ENCODE measurements at regions not wholly inside any gene's neighbourhood (a gene's known extent, or its start where the extent isn't known, plus 50 kb on each side); places are given as distances from the start of the nearest gene placed in this dataset.

DNA sequence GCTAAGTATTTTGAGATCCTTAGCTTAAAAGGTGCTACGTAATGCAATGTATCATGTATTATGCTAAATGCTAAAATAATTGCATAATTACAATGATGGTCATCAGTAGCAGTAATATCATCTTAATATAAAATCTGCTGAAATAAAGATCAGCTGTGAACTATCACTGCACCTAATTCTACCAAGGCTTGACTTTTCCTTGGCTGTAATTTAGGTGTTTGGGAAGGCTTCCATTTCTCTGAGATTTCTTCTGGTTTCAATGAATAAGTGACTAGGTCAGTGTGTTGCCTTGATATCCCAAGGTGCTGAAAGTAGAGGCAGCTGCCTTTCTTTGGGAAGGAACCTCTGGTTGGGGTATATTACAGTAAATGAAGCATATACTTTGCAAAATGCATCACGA, 376.1 kb downstream of the STK39 start:
- POLR2A ChIA-PET = no interaction called here
- CTCF ChIA-PET = no interaction called here
- WGBS (ENCODE audit: low lambda C conversion rate) = 73% methylated on average over 2 of the region's 2 CpGs

DNA sequence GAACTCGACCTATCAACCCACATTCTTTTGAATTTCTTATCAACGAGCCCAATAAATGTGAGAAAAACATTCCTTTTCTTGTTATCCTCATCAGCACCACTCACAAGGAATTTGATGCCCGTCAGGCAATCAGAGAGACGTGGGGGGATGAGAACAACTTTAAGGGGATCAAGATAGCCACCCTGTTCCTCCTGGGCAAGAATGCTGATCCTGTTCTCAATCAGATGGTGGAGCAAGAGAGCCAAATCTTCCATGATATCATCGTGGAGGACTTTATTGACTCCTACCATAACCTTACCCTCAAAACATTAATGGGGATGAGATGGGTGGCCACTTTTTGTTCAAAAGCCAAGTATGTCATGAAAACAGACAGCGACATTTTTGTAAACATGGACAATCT, 378.2 kb downstream of the STK39 start:
- ChIA-PET CTCF (no interaction called here), POLR2A (no interaction called here)
- Histone ChIP-seq H3K4me3 (ENCODE audit: low read depth in 2 of 2, low read length in 1 of 2) (no peak overlapping the region), H3K79me2 (ENCODE audit: insufficient read depth) (no peaks in the 10 kb centered on the region), H3K9me2 (no peaks in the 10 kb centered on the region), H3K27me3 (ENCODE audit: insufficient read depth) (no peaks in the 10 kb centered on the region), H3K27ac (ENCODE audit: low read depth in 2 of 2, low read length in 1 of 2) (no peak overlapping the region), H3K36me3 (replicated peaks in 1 of 2; ENCODE audit: control insufficient read depth in 1 of 2, insufficient read depth in 2 of 2, low read length in 1 of 2) (no peaks in the 10 kb centered on the region), H3K9ac (no peak overlapping the region), H3K9me3 (no peaks in the 10 kb centered on the region), H3K4me1 (ENCODE audit: control insufficient read depth in 1 of 2, insufficient read depth in 2 of 2, low read depth in 1 of 2, low read length in 1 of 2) (no peaks in the 10 kb centered on the region), H4K20me1 (ENCODE audit: insufficient read depth) (no peaks in the 10 kb centered on the region), H3F3A (replicated peaks; ENCODE audit: insufficient read depth) (no peaks in the 10 kb centered on the region), H2AFZ (ENCODE audit: low read depth) (no peak overlapping the region), H3K4me2 (no peak overlapping the region)
- DNase-seq = no peak
- TF ChIP-seq FOXJ3 (CRISPR knock-in tag; IDR thresholded peaks at IDR 0.05) (no peak), MEF2A (IDR thresholded peaks at IDR 0.05; ENCODE audit: borderline replicate concordance, low read depth) (no peak), USF2 (IDR thresholded peaks at IDR 0.05; ENCODE audit: borderline replicate concordance, low read depth, low read length) (no peak)
- WGBS (ENCODE audit: low lambda C conversion rate) = 58% methylated on average over 6 of the region's 6 CpGs

More for the DNA sequence above, 376.1 kb downstream of the STK39 start:
- no peak overlapping the region for H3K27ac ChIP-seq (ENCODE audit: low read depth in 2 of 2, low read length in 1 of 2)
- DNase-seq = no peak
- H3F3A ChIP-seq (replicated peaks; ENCODE audit: insufficient read depth) = no peaks in the 10 kb centered on the region
- H4K20me1 ChIP-seq (ENCODE audit: insufficient read depth) = no peaks in the 10 kb centered on the region
- H3K4me2 ChIP-seq = no peak overlapping the region
- no peaks in the 10 kb centered on the region for H3K9me3 ChIP-seq
- no peaks in the 10 kb centered on the region for H3K27me3 ChIP-seq (ENCODE audit: insufficient read depth)
- H2AFZ ChIP-seq (ENCODE audit: low read depth) = no peak overlapping the region
- H3K4me1 ChIP-seq (ENCODE audit: control insufficient read depth in 1 of 2, insufficient read depth in 2 of 2, low read depth in 1 of 2, low read length in 1 of 2) = no peaks in the 10 kb centered on the region
- H3K9me2 ChIP-seq = no peaks in the 10 kb centered on the region
- H3K9ac ChIP-seq = no peak overlapping the region
- H3K4me3 ChIP-seq (ENCODE audit: low read depth in 2 of 2, low read length in 1 of 2) = no peak overlapping the region
- TF ChIP-seq EP300 (IDR thresholded peaks at IDR 0.05; ENCODE audit: borderline replicate concordance in 1 of 2, low read depth in 1 of 2, low read length in 1 of 2) (no peak), ELF1 (IDR thresholded peaks at IDR 0.05) (no peak), PBX3 (IDR thresholded peaks at IDR 0.05) (no peak), SIN3A (IDR thresholded peaks at IDR 0.05; ENCODE audit: borderline replicate concordance, low read depth, low read length) (no peak), USF2 (IDR thresholded peaks at IDR 0.05; ENCODE audit: borderline replicate concordance, low read depth, low read length) (no peak), RAD21 (IDR thresholded peaks at IDR 0.05; ENCODE audit: low read length) (no peak), MXI1 (IDR thresholded peaks at IDR 0.05; ENCODE audit: low read depth, low read length) (no peak), RFX5 (IDR thresholded peaks at IDR 0.05; ENCODE audit: low read length) (no peak)
- TF ChIP-seq, protein P1, sequence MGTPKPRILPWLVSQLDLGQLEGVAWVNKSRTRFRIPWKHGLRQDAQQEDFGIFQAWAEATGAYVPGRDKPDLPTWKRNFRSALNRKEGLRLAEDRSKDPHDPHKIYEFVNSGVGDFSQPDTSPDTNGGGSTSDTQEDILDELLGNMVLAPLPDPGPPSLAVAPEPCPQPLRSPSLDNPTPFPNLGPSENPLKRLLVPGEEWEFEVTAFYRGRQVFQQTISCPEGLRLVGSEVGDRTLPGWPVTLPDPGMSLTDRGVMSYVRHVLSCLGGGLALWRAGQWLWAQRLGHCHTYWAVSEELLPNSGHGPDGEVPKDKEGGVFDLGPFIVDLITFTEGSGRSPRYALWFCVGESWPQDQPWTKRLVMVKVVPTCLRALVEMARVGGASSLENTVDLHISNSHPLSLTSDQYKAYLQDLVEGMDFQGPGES (IDR thresholded peaks at IDR 0.05; ENCODE audit: low read depth, low read length) = no peak
- no peaks in the 10 kb centered on the region for H3K36me3 ChIP-seq (replicated peaks in 1 of 2; ENCODE audit: control insufficient read depth in 1 of 2, insufficient read depth in 2 of 2, low read length in 1 of 2)
- H3K79me2 ChIP-seq (ENCODE audit: insufficient read depth) = no peaks in the 10 kb centered on the region

Data from SK-N-SH (cell line).